Omental fat pad (tissue), 3 donors: ENCODE measurements at regions not wholly inside any gene's neighbourhood (a gene's known extent, or its start where the extent isn't known, plus 50 kb on each side); places are given as distances from the start of the nearest gene placed in this dataset.

Source experiments
- ATAC-seq: fragments of 150-250 bp; one replicate; pipeline ENCODE4 v1.9.1; 2016; ENCODE audit warnings: mild to moderate bottlenecking, moderate library complexity; ENCODE audit not compliant: low FRiP score
- DNase-seq: peaks from one replicate; pipeline ENCODE4 v3.0.0-alpha.2; 2019; ENCODE audit warnings: low spot score
- CTCF ChIP-seq, 3 donors: fragments of 450-650 bp; IDR thresholded peaks; one replicate each; pipeline ENCODE4 v1.5.1; 2016 to 2017; ENCODE audit warnings: antibody characterized with exemption in 3 of 3, mild to moderate bottlenecking in 3 of 3, moderate library complexity in 2 of 3

GRCh38 chr3:168659015-168659414 is 563.3 kb upstream of the GOLIM4 start:
- no peak for ATAC-seq
- no peak for TF ChIP-seq CTCF (IDR thresholded peaks at IDR 0.05)
- no peak for DNase-seq

- no peak for TF ChIP-seq CTCF (IDR thresholded peaks at IDR 0.05)
- no peak for DNase-seq
- no peak for ATAC-seq
Observed at GRCh38 chr3:168655611-168656010, 559.9 kb upstream of the GOLIM4 start.

- ATAC-seq (no peak), DNase-seq (no peak)
- no peak for TF ChIP-seq CTCF (IDR thresholded peaks at IDR 0.05)
Observed at GRCh38 chr3:168654700-168655099, 559.0 kb upstream of the GOLIM4 start.

- DNase-seq (no peak), ATAC-seq (no peak)
- no peak for TF ChIP-seq CTCF (IDR thresholded peaks at IDR 0.05)
Observed at GRCh38 chr3:168653255-168653654, 557.5 kb upstream of the GOLIM4 start.

GRCh38 chr3:168648321-168648720 is 552.6 kb upstream of the GOLIM4 start:
- ATAC-seq = no peak

GRCh38 chr3:168647582-168647981 is 551.9 kb upstream of the GOLIM4 start:
- ATAC-seq (no peak), DNase-seq (no peak)
- no peak for TF ChIP-seq CTCF (IDR thresholded peaks at IDR 0.05)

More at GRCh38 chr3:168648321-168648720, 552.6 kb upstream of the GOLIM4 start:
- TF ChIP-seq CTCF (IDR thresholded peaks at IDR 0.05) = no peak
- DNase-seq = no peak

GRCh38 chr3:168645180-168645579 is 549.5 kb upstream of the GOLIM4 start:
- no peak for DNase-seq
- no peak for TF ChIP-seq CTCF (IDR thresholded peaks at IDR 0.05)
- ATAC-seq = no peak
